H1 (cell line): ENCODE measurements at regions not wholly inside any gene's neighbourhood (a gene's known extent, or its start where the extent isn't known, plus 50 kb on each side); places are given as distances from the start of the nearest gene placed in this dataset.
A peak's percentile ranks its signal among the peaks of the same experiment; 100 is the strongest.

Source experiments
- CTCF ChIA-PET: fragments of 300-600 bp; sonication (Branson Sonifier 250); formaldehyde crosslinking; loops from one replicate; lab custom pipeline; 2021; ENCODE audit not compliant: partially characterized antibody; lab: Charles Lee
- POLR2A ChIA-PET: fragments of 300-600 bp; sonication (Branson Sonifier 250); formaldehyde crosslinking; loops from one replicate; lab custom pipeline; 2021; ENCODE audit warnings: inconsistent platforms; ENCODE audit not compliant: partially characterized antibody; lab: Charles Lee
- DNase-seq, 2 experiments: peaks; one replicate each; pipeline versions ENCODE4 v3.0.0 to v3.0.0-alpha.2; 2010 to 2022; ENCODE audit warnings: low spot score in 2 of 2, low read depth in 1 of 2, mixed read lengths in 1 of 2
- FAIRE-seq: peaks from 2 replicates; lab custom pipeline; 2011; peaks lifted over from hg19 to GRCh38; lab: Jason Lieb, UNC
- H2AFZ ChIP-seq: 2 replicates; pipeline ENCODE4 v1.8.1; 2012; ENCODE audit warnings: low read length, inconsistent platforms
- H2AK5ac ChIP-seq: 2 replicates; pipeline ENCODE4 v1.6.1; 2013; ENCODE audit warnings: low read depth, low read length
- H2BK120ac ChIP-seq: replicated peaks from 2 replicates; pipeline ENCODE3; 2013; ENCODE audit warnings: low read depth, low read length, inconsistent platforms
- H2BK12ac ChIP-seq: 2 replicates; pipeline ENCODE4 v1.6.1; 2013; ENCODE audit warnings: low read depth, low read length
- H2BK15ac ChIP-seq: 2 replicates; pipeline ENCODE4 v1.6.1; 2013; ENCODE audit warnings: low read length
- H2BK20ac ChIP-seq: 2 replicates; pipeline ENCODE4 v1.6.1; 2013; ENCODE audit warnings: low read length
- H2BK5ac ChIP-seq: 2 replicates; pipeline ENCODE4 v1.6.1; 2013; ENCODE audit warnings: low read depth, low read length
- H3K14ac ChIP-seq: 2 replicates; pipeline ENCODE4 v1.6.1; 2013; ENCODE audit warnings: inconsistent platforms; ENCODE audit not compliant: insufficient read length
- H3K18ac ChIP-seq: 2 replicates; pipeline ENCODE4 v1.6.1; 2013; ENCODE audit warnings: low read length; ENCODE audit errors: extremely low read depth
- H3K23ac ChIP-seq: 2 replicates; pipeline ENCODE4 v1.6.1; 2013; ENCODE audit warnings: inconsistent platforms; ENCODE audit not compliant: insufficient read length
- H3K23me2 ChIP-seq: 2 replicates; pipeline ENCODE4 v1.6.1; 2013; ENCODE audit warnings: low read depth, low read length
- H3K27ac ChIP-seq: 2 replicates; pipeline ENCODE4 v1.6.1; 2011; ENCODE audit warnings: low read depth, low read length, inconsistent platforms
- H3K27me3 ChIP-seq, 4 experiments: replicated peaks in 1 of 4; 1 replicate in 1 of 4; 2 replicates in 3 of 4; pipeline versions ENCODE4 v1.6.1 to v1.8.1; 2011 to 2013; ENCODE audit warnings: low read length in 3 of 4, mild to moderate bottlenecking in 3 of 4, inconsistent platforms in 2 of 4, mixed read lengths in 2 of 4, moderate library complexity in 1 of 4; ENCODE audit not compliant: control insufficient read depth in 3 of 4, insufficient read depth in 3 of 4; ENCODE audit errors: extremely low read depth in 1 of 4
- H3K36me3 ChIP-seq, 4 experiments: 2 replicates each; pipeline versions ENCODE4 v1.6.1 to v1.8.1; 2011 to 2013; ENCODE audit warnings: mild to moderate bottlenecking in 4 of 4, low read length in 3 of 4, moderate library complexity in 2 of 4, control low read depth in 1 of 4, inconsistent platforms in 1 of 4; ENCODE audit not compliant: insufficient read depth in 4 of 4, control insufficient read depth in 2 of 4
- H3K4ac ChIP-seq: replicated peaks from 2 replicates; pipeline ENCODE3; 2013; ENCODE audit warnings: low read length, low read depth, mixed read lengths, inconsistent platforms; ENCODE audit not compliant: insufficient read length
- H3K4me1 ChIP-seq, 4 experiments: replicated peaks in 1 of 4; 1 replicate in 1 of 4; 2 replicates in 3 of 4; pipeline versions ENCODE4 v1.6.1 to v1.8.1; 2011 to 2013; ENCODE audit warnings: low read length in 3 of 4, inconsistent platforms in 2 of 4, mixed read lengths in 1 of 4; ENCODE audit not compliant: insufficient read depth in 4 of 4, control insufficient read depth in 3 of 4
- H3K4me2 ChIP-seq, 2 experiments: 2 replicates each; pipeline versions ENCODE4 v1.6.1 to v1.8.1; 2011 to 2013; ENCODE audit warnings: low read depth in 2 of 2, low read length in 2 of 2, control low read depth in 1 of 2, inconsistent platforms in 1 of 2, mild to moderate bottlenecking in 1 of 2; ENCODE audit not compliant: insufficient read depth in 1 of 2
- H3K4me3 ChIP-seq, 4 experiments: fragments of 200-600, 300-600 bp in 1 of 4; sonication (generic), shearing (Covaris generic), sonication (Bioruptor Twin) in 1 of 4; 2 replicates each; pipeline versions ENCODE4 v1.5.1 to v1.8.1; 2011 to 2016; ENCODE audit warnings: low read length in 4 of 4, low read depth in 3 of 4, control low read depth in 2 of 4, inconsistent platforms in 2 of 4, mild to moderate bottlenecking in 2 of 4, mixed read lengths in 1 of 4, moderate library complexity in 1 of 4; ENCODE audit not compliant: insufficient read depth in 2 of 4; ENCODE audit errors: extremely low read depth in 1 of 4
- H3K56ac ChIP-seq: replicated peaks from 2 replicates; pipeline ENCODE3; 2013; ENCODE audit warnings: low read depth, mild to moderate bottlenecking, mixed read lengths, low read length, inconsistent platforms; ENCODE audit not compliant: insufficient read length
- H3K79me1 ChIP-seq: 2 replicates; pipeline ENCODE4 v1.6.1; 2013; ENCODE audit warnings: low read depth, low read length, control low read depth
- H3K79me2 ChIP-seq, 2 experiments: 2 replicates each; pipeline versions ENCODE4 v1.6.1 to v1.8.1; 2012 to 2013; ENCODE audit warnings: low read length in 2 of 2, mild to moderate bottlenecking in 2 of 2, inconsistent platforms in 1 of 2; ENCODE audit not compliant: insufficient read depth in 2 of 2, control insufficient read depth in 1 of 2
- H3K9ac ChIP-seq, 4 experiments: replicated peaks in 1 of 4; 1 replicate in 1 of 4; 2 replicates in 3 of 4; pipeline versions ENCODE4 v1.6.1 to v1.8.1; 2011 to 2013; ENCODE audit warnings: low read depth in 3 of 4, low read length in 3 of 4, control low read depth in 2 of 4, mild to moderate bottlenecking in 2 of 4, moderate library complexity in 2 of 4, inconsistent platforms in 1 of 4; ENCODE audit errors: extremely low read depth in 1 of 4
- H3K9me3 ChIP-seq, 2 experiments: 2 replicates each; pipeline versions ENCODE4 v1.6.1 to v1.8.1; 2012 to 2013; ENCODE audit warnings: mild to moderate bottlenecking in 2 of 2, moderate library complexity in 2 of 2, control low read depth in 1 of 2, inconsistent platforms in 1 of 2, low read depth in 1 of 2, low read length in 1 of 2, mixed read lengths in 1 of 2; ENCODE audit not compliant: insufficient read depth in 2 of 2
- H4K20me1 ChIP-seq, 2 experiments: replicated peaks in 1 of 2; 2 replicates each; pipeline versions ENCODE3 to v1.8.1; 2011 to 2013; ENCODE audit warnings: inconsistent platforms in 2 of 2, low read length in 2 of 2, mild to moderate bottlenecking in 1 of 2; ENCODE audit not compliant: insufficient read depth in 2 of 2, control insufficient read depth in 1 of 2
- H4K5ac ChIP-seq: 2 replicates; pipeline ENCODE4 v1.6.1; 2013; ENCODE audit warnings: low read length, low read depth, mixed read lengths, inconsistent platforms; ENCODE audit not compliant: insufficient read length
- H4K8ac ChIP-seq: 2 replicates; pipeline ENCODE4 v1.8.0; 2013; ENCODE audit warnings: mild to moderate bottlenecking, moderate library complexity, low read length, inconsistent platforms; ENCODE audit not compliant: insufficient read depth; ENCODE audit errors: extremely low read depth
- H4K91ac ChIP-seq: replicated peaks from 2 replicates; pipeline ENCODE3; 2013; ENCODE audit warnings: low read length, mixed read lengths, inconsistent platforms; ENCODE audit not compliant: insufficient read length
- CTBP2 ChIP-seq: IDR thresholded peaks from 2 replicates; pipeline ENCODE4 v1.7.0; 2011; ENCODE audit warnings: borderline replicate concordance, mild to moderate bottlenecking, moderate library complexity, mixed read lengths, low read length; ENCODE audit not compliant: insufficient read depth, insufficient read length
- PHF8 ChIP-seq: fragments of 200-600 bp; sonication (generic); conservative IDR thresholded peaks from 2 replicates; pipeline ENCODE4 v1.7.1; 2012; ENCODE audit warnings: low read depth, mild to moderate bottlenecking, inconsistent platforms, low read length, moderate library complexity
- RAD21 ChIP-seq, 2 experiments: IDR thresholded peaks in 1 of 2; conservative IDR thresholded peaks in 1 of 2; 2 replicates each; pipeline ENCODE4 v1.6.1; 2011; ENCODE audit warnings: low read depth in 2 of 2, low read length in 2 of 2, improper control_type of control experiment in 1 of 2, inconsistent platforms in 1 of 2, mild to moderate bottlenecking in 1 of 2, moderate library complexity in 1 of 2
- WGBS, 2 experiments: shearing (Covaris generic) in 1 of 2; methylation state at CpG; one replicate each; pipeline versions ENCODE4 v1.1.6 to v1.1.7; 2013 to 2015; ENCODE audit warnings: low lambda C conversion rate in 2 of 2, mixed read lengths in 2 of 2, inconsistent platforms in 1 of 2, low coverage in 1 of 2, missing lambda C conversion rate in 1 of 2; ENCODE audit not compliant: insufficient replicate concordance in 2 of 2, insufficient coverage in 1 of 2, insufficient read length in 1 of 2; ENCODE audit errors: extremely low coverage in 1 of 2, missing lambda C conversion rate in 1 of 2; 5-methylcytosine and 5-hydroxymethylcytosine counted together
- TF ChIP-seq, protein P1 (sequence below), 3 experiments: IDR thresholded peaks; 1 replicate in 2 of 3; 2 replicates in 1 of 3; pipeline versions ENCODE4 v1.5.1 to v1.6.1; 2011; ENCODE audit warnings: low read length in 3 of 3, mild to moderate bottlenecking in 3 of 3, inconsistent platforms in 2 of 3, low read depth in 1 of 3, moderate library complexity in 1 of 3; ENCODE audit not compliant: insufficient read depth in 1 of 3; ENCODE audit errors: control extremely low read depth in 1 of 3
- TF ChIP-seq, protein P2 (sequence below): IDR thresholded peaks from 2 replicates; pipeline ENCODE4 v1.6.1; 2012; ENCODE audit warnings: inconsistent platforms
- TF ChIP-seq, protein P3 (sequence below): IDR thresholded peaks from 2 replicates; pipeline ENCODE4 v1.6.1; 2012; ENCODE audit warnings: inconsistent platforms

DNA sequence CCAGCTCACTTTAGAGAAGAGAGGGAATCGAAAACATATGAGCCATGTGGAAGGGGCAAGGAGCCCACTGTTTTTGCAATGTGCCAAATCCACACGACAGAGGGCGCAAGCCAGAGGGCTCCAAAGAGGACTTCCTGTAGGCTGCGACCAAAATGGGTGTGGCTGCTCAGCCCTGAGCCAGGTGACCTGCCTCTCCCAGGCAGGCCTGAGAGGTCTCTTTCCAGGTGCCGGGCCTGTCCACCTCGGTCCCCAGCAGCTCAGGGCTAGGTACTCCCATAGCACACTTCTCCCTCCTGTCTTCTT, 153.8 kb downstream of the TTC32 start:
- WGBS, 2 experiments, result 84% methylated on average over 6 of the region's 6 CpGs; no CpG with 5 or more reads in 1 of the 2 experiments
- CTCF ChIA-PET, result interaction anchor here (0.6 to 6.8 kb wide), 32 partner anchors 10 to 530 kb away, joined by 3 to 55 read pairs (median 4); partner anchors contain the start of gene OSR1

More for the DNA sequence above, 153.8 kb downstream of the TTC32 start:
- Histone ChIP-seq H2BK5ac (no peak overlapping the region), H4K8ac (no peak overlapping the region), H3K4ac (no peak overlapping the region), H2BK120ac (no peak overlapping the region), H3K79me1 (no peaks in the 10 kb centered on the region), H3K23ac (no peak overlapping the region), H2BK20ac (no peak overlapping the region), H2BK12ac (no peak overlapping the region), H3K4me2 (no peak overlapping the region), H4K91ac (no peak overlapping the region), H2BK15ac (no peak overlapping the region), H3K27me3 (no peaks in the 10 kb centered on the region), H2AK5ac (no peak overlapping the region), H3K79me2 (no peaks in the 10 kb centered on the region), H3K4me1 (no peaks in the 10 kb centered on the region), H4K20me1 (no peaks in the 10 kb centered on the region), H3K14ac (no peak overlapping the region), H3K9ac (no peak overlapping the region), H3K23me2 (peaks cover 2% of the 10 kb centered on the region; the same call in 1 of the 2 replicates), H3K18ac (no peak overlapping the region; the same call in 1 of the 2 replicates), H3K9me3 (no peaks in the 10 kb centered on the region), H4K5ac (no peak overlapping the region), H3K36me3 (no peaks in the 10 kb centered on the region), H3K56ac (no peak overlapping the region), H2AFZ (no peak overlapping the region), H3K4me3 (no peak overlapping the region), H3K27ac (no peak overlapping the region)
- POLR2A ChIA-PET, result no interaction called here
- DNase-seq (peak in 1 of 2 experiments; percentile 56), FAIRE-seq (no peak)
- TF ChIP-seq RAD21 (IDR thresholded peaks at IDR 0.05 in 1 of 2, conservative IDR thresholded peaks at IDR 0.05 in 1 of 2; ENCODE audit: low read depth in 2 of 2, low read length in 2 of 2) (peak in 1 of 2 experiments; percentile 41; a peak in 3 of 4 replicates), CTBP2 (no peak), PHF8 (no peak)
- TF ChIP-seq, protein P1, sequence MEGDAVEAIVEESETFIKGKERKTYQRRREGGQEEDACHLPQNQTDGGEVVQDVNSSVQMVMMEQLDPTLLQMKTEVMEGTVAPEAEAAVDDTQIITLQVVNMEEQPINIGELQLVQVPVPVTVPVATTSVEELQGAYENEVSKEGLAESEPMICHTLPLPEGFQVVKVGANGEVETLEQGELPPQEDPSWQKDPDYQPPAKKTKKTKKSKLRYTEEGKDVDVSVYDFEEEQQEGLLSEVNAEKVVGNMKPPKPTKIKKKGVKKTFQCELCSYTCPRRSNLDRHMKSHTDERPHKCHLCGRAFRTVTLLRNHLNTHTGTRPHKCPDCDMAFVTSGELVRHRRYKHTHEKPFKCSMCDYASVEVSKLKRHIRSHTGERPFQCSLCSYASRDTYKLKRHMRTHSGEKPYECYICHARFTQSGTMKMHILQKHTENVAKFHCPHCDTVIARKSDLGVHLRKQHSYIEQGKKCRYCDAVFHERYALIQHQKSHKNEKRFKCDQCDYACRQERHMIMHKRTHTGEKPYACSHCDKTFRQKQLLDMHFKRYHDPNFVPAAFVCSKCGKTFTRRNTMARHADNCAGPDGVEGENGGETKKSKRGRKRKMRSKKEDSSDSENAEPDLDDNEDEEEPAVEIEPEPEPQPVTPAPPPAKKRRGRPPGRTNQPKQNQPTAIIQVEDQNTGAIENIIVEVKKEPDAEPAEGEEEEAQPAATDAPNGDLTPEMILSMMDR (IDR thresholded peaks at IDR 0.05; ENCODE audit: control extremely low read depth in 1 of 3, insufficient read depth in 1 of 3, low read depth in 1 of 3, low read length in 3 of 3), result peak; percentile 33 to 45 (median 41)
- TF ChIP-seq, protein P2, sequence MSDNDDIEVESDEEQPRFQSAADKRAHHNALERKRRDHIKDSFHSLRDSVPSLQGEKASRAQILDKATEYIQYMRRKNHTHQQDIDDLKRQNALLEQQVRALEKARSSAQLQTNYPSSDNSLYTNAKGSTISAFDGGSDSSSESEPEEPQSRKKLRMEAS, result peak; percentile 30; the same call in 1 of the 2 replicates
- TF ChIP-seq, protein P3, sequence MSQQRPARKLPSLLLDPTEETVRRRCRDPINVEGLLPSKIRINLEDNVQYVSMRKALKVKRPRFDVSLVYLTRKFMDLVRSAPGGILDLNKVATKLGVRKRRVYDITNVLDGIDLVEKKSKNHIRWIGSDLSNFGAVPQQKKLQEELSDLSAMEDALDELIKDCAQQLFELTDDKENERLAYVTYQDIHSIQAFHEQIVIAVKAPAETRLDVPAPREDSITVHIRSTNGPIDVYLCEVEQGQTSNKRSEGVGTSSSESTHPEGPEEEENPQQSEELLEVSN, result 0 out of 2 replicates have a peak, but pooled peaks have one; percentile 23
